Calu3 (cell line): ENCODE measurements at regions not wholly inside any gene's neighbourhood (a gene's known extent, or its start where the extent isn't known, plus 50 kb on each side); places are given as distances from the start of the nearest gene placed in this dataset.

Source experiments
- BruUV-seq: library from RNA; stranded (reverse); fragments of 400-500 nt; replicated peaks from 2 replicates; lab custom pipeline; 2021; lab: Mats Ljungman, UMichigan
- CTCF ChIA-PET: fragments of 300-600 bp; sonication (Branson Sonifier 250); formaldehyde crosslinking; loops from one replicate; lab custom pipeline; 2022; ENCODE audit warnings: antibody characterized with exemption; lab: Charles Lee
- DNase-seq: peaks from one replicate; pipeline ENCODE4 v3.0.0; 2022
- H3K27ac Mint-ChIP-seq: one replicate; pipeline ENCODE4 v1.8.0; 2022; ENCODE audit warnings: mixed read lengths; ENCODE audit not compliant: unreplicated experiment
- H3K27me3 Mint-ChIP-seq: one replicate; pipeline ENCODE4 v1.8.0; 2022; ENCODE audit warnings: mixed read lengths; ENCODE audit not compliant: unreplicated experiment
- H3K36me3 Mint-ChIP-seq: one replicate; pipeline ENCODE4 v1.8.0; 2022; ENCODE audit warnings: mild to moderate bottlenecking, moderate library complexity, mixed read lengths; ENCODE audit not compliant: insufficient read depth, unreplicated experiment
- H3K4me1 Mint-ChIP-seq: one replicate; pipeline ENCODE4 v1.8.0; 2022; ENCODE audit warnings: mild to moderate bottlenecking, low read depth, mixed read lengths; ENCODE audit not compliant: unreplicated experiment
- H3K4me3 Mint-ChIP-seq: one replicate; pipeline ENCODE4 v1.8.0; 2022; ENCODE audit warnings: mild to moderate bottlenecking, low read depth, moderate library complexity, mixed read lengths; ENCODE audit not compliant: unreplicated experiment
- H3K9me3 Mint-ChIP-seq: one replicate; pipeline ENCODE4 v1.8.0; 2022; ENCODE audit warnings: low read depth, mixed read lengths; ENCODE audit not compliant: unreplicated experiment
- CTCF ChIP-seq: fragments of 200-600 bp; IDR thresholded peaks from one replicate; pipeline ENCODE4 v1.8.0; 2022; ENCODE audit warnings: antibody characterized with exemption; ENCODE audit not compliant: unreplicated experiment
- intact Hi-C: fragments of 100-400 bp; cut with micrococcal nuclease; formaldehyde crosslinking; loops from one replicate; pipeline ENCODE4 v1.10.0; 2022; ENCODE audit not compliant: unreplicated experiment

GRCh38 chr11:10627816-10628215 is 59.4 kb upstream of the LYVE1 start:
- Mint-ChIP-seq H3K9me3 (no peaks in the 10 kb centered on the region), H3K4me3 (no peak overlapping the region), H3K27ac (no peak overlapping the region), H3K27me3 (peaks cover 18% of the 10 kb centered on the region), H3K4me1 (no peaks in the 10 kb centered on the region), H3K36me3 (no peaks in the 10 kb centered on the region)
- intact Hi-C loops, result no loop called here
- CTCF ChIA-PET, result no interaction called here
- TF ChIP-seq CTCF, result no peak
- BruUV-seq, result no TSS peak
- DNase-seq, result no peak

- TF ChIP-seq CTCF, result no peak
- no peaks in the 10 kb centered on the region for H3K9me3 Mint-ChIP-seq
- no peaks in the 10 kb centered on the region for H3K36me3 Mint-ChIP-seq
- peaks cover 18% of the 10 kb centered on the region for H3K27me3 Mint-ChIP-seq
- intact Hi-C loops, result no loop called here
- H3K27ac Mint-ChIP-seq, result no peak overlapping the region
- H3K4me1 Mint-ChIP-seq, result no peaks in the 10 kb centered on the region
- no TSS peak for BruUV-seq
- CTCF ChIA-PET, result no interaction called here
- H3K4me3 Mint-ChIP-seq, result no peak overlapping the region
- no peak for DNase-seq
Observed at GRCh38 chr11:10627291-10627690, 58.8 kb upstream of the LYVE1 start.

- intact Hi-C loops, result loop anchor here (2.0 kb wide), 1 partner anchor 109 kb away; no protein-coding TSS in a partner anchor
- CTCF ChIA-PET, result no interaction called here
Observed at GRCh38 chr11:10625982-10626311, 57.5 kb upstream of the LYVE1 start.

GRCh38 chr11:10625281-10625981 is 57.0 kb upstream of the LYVE1 start:
- no peak for DNase-seq
- CTCF ChIA-PET, result no interaction called here
- Mint-ChIP-seq H3K36me3 (no peaks in the 10 kb centered on the region), H3K27me3 (no peaks in the 10 kb centered on the region), H3K9me3 (no peaks in the 10 kb centered on the region), H3K4me1 (no peaks in the 10 kb centered on the region), H3K4me3 (no peak overlapping the region), H3K27ac (no peak overlapping the region)
- intact Hi-C loops, result loop anchor here (2.0 kb wide), 1 partner anchor 109 kb away; no protein-coding TSS in a partner anchor
- no TSS peak for BruUV-seq
- no peak for TF ChIP-seq CTCF

More at GRCh38 chr11:10625982-10626311, 57.5 kb upstream of the LYVE1 start:
- no peaks in the 10 kb centered on the region for H3K9me3 Mint-ChIP-seq
- H3K36me3 Mint-ChIP-seq, result no peaks in the 10 kb centered on the region
- no peak for DNase-seq
- peaks cover 5% of the 10 kb centered on the region for H3K27me3 Mint-ChIP-seq
- no TSS peak for BruUV-seq
- no peak overlapping the region for H3K4me3 Mint-ChIP-seq
- no peak overlapping the region for H3K27ac Mint-ChIP-seq
- H3K4me1 Mint-ChIP-seq, result no peaks in the 10 kb centered on the region
- TF ChIP-seq CTCF, result no peak
